ENCODE measurements at regions not wholly inside any gene's neighbourhood (a gene's known extent, or its start where the extent isn't known, plus 50 kb on each side); places are given as distances from the start of the nearest gene placed in this dataset.

- Histone ChIP-seq H3K4me1 (ENCODE audit: control insufficient read depth in 2 of 2, insufficient read depth in 2 of 2, low read length in 2 of 2) (peaks cover 0 to 37% of the 10 kb centered on the region in 2 donors), H3K4me3 (ENCODE audit: low read length) (peak overlapping the region; percentile 22), H3K9me3 (ENCODE audit: control insufficient read depth in 2 of 3, low read length in 3 of 3) (no peaks in the 10 kb centered on the region), H3K27ac (ENCODE audit: low read depth, low read length) (peak overlapping the region; percentile 52), H3K36me3 (ENCODE audit: control insufficient read depth in 2 of 3, insufficient read depth in 3 of 3, low read length in 3 of 3) (no peaks in the 10 kb centered on the region), H3K27me3 (ENCODE audit: control insufficient read depth in 2 of 2, insufficient read depth in 2 of 2, low read length in 2 of 2) (no peaks in the 10 kb centered on the region)
- peak; percentile 80 for ATAC-seq
- Mint-ChIP-seq H3K27ac (peak overlapping the region; percentile 85 to 99 (median 95)), H3K9me3 (peaks cover 0 to 4% (median 0%) of the 10 kb centered on the region in 11 donors), H3K4me3 (peak overlapping the region; percentile 65 to 90 (median 82)), H3K27me3 (no peaks in the 10 kb centered on the region), H3K4me1 (peaks cover 22 to 74% (median 65%) of the 10 kb centered on the region in 7 donors), H3K36me3 (peaks cover 0 to 18% (median 0%) of the 10 kb centered on the region in 5 donors)
- intact Hi-C loops (cut with micrococcal nuclease) = loop anchor here (1.0 to 5.0 kb wide), 7 partner anchors 12 to 112 kb away; no protein-coding TSS in a partner anchor
- DNase-seq = peak in 7 of 9 donors; percentile 42 to 69 (median 61)
- CTCF ChIA-PET = interaction anchor here (0.6 to 2.5 kb wide), 8 partner anchors 24 to 316 kb away, joined by 3 to 9 read pairs (median 4); no protein-coding TSS in a partner anchor
- POLR2A ChIA-PET = interaction anchor here (0.6 to 2.4 kb wide), 27 partner anchors 8 to 1233 kb away, joined by 3 to 12 read pairs (median 3); no protein-coding TSS in a partner anchor
These were observed 153.2 kb upstream of the RPL34 start for GRCh38 chr4:108466936-108467902.

- DNase-seq (peak in 3 of 9 donors; percentile 13 to 15 (median 14)), ATAC-seq (peak; percentile 17)
- H3K4me3 ChIP-seq (ENCODE audit: low read length) = peak overlapping the region; percentile 12
- no peaks in the 10 kb centered on the region for H3K9me3 ChIP-seq (ENCODE audit: control insufficient read depth in 2 of 3, low read length in 3 of 3)
- H3K4me3 Mint-ChIP-seq = peak overlapping the region; percentile 59 to 90 (median 78)
- H3K4me1 Mint-ChIP-seq = peaks cover 22 to 67% (median 55%) of the 10 kb centered on the region in 7 donors
- intact Hi-C loops (cut with micrococcal nuclease) = loop anchor here (2.0 to 5.0 kb wide), 5 partner anchors 17 to 111 kb away; no protein-coding TSS in a partner anchor
- peak overlapping the region; percentile 69 to 99 (median 95) for H3K27ac Mint-ChIP-seq
- ChIA-PET CTCF (interaction anchor here (1.6 to 2.5 kb wide), 2 partner anchors 73 to 105 kb away, joined by 4 to 9 read pairs; no protein-coding TSS in a partner anchor), POLR2A (interaction anchor here (0.7 to 2.4 kb wide), 14 partner anchors 9 to 476 kb away, joined by 3 to 12 read pairs (median 4); no protein-coding TSS in a partner anchor)
- no peaks in the 10 kb centered on the region for H3K27me3 Mint-ChIP-seq
- no peaks in the 10 kb centered on the region for H3K36me3 ChIP-seq (ENCODE audit: control insufficient read depth in 2 of 3, insufficient read depth in 3 of 3, low read length in 3 of 3)
- H3K36me3 Mint-ChIP-seq = peaks cover 0 to 12% (median 0%) of the 10 kb centered on the region in 5 donors
- peaks cover 0 to 2% (median 0%) of the 10 kb centered on the region in 11 donors for H3K9me3 Mint-ChIP-seq
- no peaks in the 10 kb centered on the region for H3K27me3 ChIP-seq (ENCODE audit: control insufficient read depth in 2 of 2, insufficient read depth in 2 of 2, low read length in 2 of 2)
- H3K27ac ChIP-seq (ENCODE audit: low read depth, low read length) = peak overlapping the region; percentile 52
- peaks cover 0 to 37% of the 10 kb centered on the region in 2 donors for H3K4me1 ChIP-seq (ENCODE audit: control insufficient read depth in 2 of 2, insufficient read depth in 2 of 2, low read length in 2 of 2)
These were observed 154.4 kb upstream of the RPL34 start for GRCh38 chr4:108465886-108466500.

GRCh38 chr4:108458681-108459080, 161.7 kb upstream of the RPL34 start:
- intact Hi-C loops (cut with micrococcal nuclease) = no loop called here
- Histone ChIP-seq H3K4me1 (ENCODE audit: control insufficient read depth in 2 of 2, insufficient read depth in 2 of 2, low read length in 2 of 2) (no peaks in the 10 kb centered on the region), H3K4me3 (ENCODE audit: low read length) (no peak overlapping the region), H3K27me3 (ENCODE audit: control insufficient read depth in 2 of 2, insufficient read depth in 2 of 2, low read length in 2 of 2) (no peaks in the 10 kb centered on the region), H3K27ac (ENCODE audit: low read depth, low read length) (no peak overlapping the region), H3K36me3 (ENCODE audit: control insufficient read depth in 2 of 3, insufficient read depth in 3 of 3, low read length in 3 of 3) (no peaks in the 10 kb centered on the region), H3K9me3 (ENCODE audit: control insufficient read depth in 2 of 3, low read length in 3 of 3) (no peaks in the 10 kb centered on the region)
- DNase-seq (no peak), ATAC-seq (no peak)
- H3K36me3 Mint-ChIP-seq = peaks cover 0 to 6% (median 0%) of the 10 kb centered on the region in 5 donors
- ChIA-PET POLR2A (no interaction called here), CTCF (no interaction called here)
- peaks cover 0 to 7% (median 0%) of the 10 kb centered on the region in 11 donors for H3K9me3 Mint-ChIP-seq
- peaks cover 0 to 24% (median 3%) of the 10 kb centered on the region in 7 donors for H3K4me1 Mint-ChIP-seq
- no peak overlapping the region for H3K4me3 Mint-ChIP-seq
- H3K27ac Mint-ChIP-seq = no peak overlapping the region
- H3K27me3 Mint-ChIP-seq = peaks cover 0 to 21% (median 0%) of the 10 kb centered on the region in 5 donors

- no peaks in the 10 kb centered on the region for H3K36me3 ChIP-seq (ENCODE audit: control insufficient read depth in 2 of 3, insufficient read depth in 3 of 3, low read length in 3 of 3)
- Mint-ChIP-seq H3K27ac (no peak overlapping the region), H3K4me3 (no peak overlapping the region), H3K27me3 (peaks cover 0 to 34% (median 0%) of the 10 kb centered on the region in 5 donors), H3K9me3 (peaks cover 0 to 7% (median 0%) of the 10 kb centered on the region in 11 donors), H3K4me1 (peaks cover 3 to 17% (median 10%) of the 10 kb centered on the region in 7 donors), H3K36me3 (peaks cover 0 to 11% (median 0%) of the 10 kb centered on the region in 5 donors)
- ATAC-seq (no peak), DNase-seq (no peak)
- no peaks in the 10 kb centered on the region for H3K27me3 ChIP-seq (ENCODE audit: control insufficient read depth in 2 of 2, insufficient read depth in 2 of 2, low read length in 2 of 2)
- H3K9me3 ChIP-seq (ENCODE audit: control insufficient read depth in 2 of 3, low read length in 3 of 3) = no peaks in the 10 kb centered on the region
- no peak overlapping the region for H3K4me3 ChIP-seq (ENCODE audit: low read length)
- POLR2A ChIA-PET = no interaction called here
- CTCF ChIA-PET = no interaction called here
- H3K27ac ChIP-seq (ENCODE audit: low read depth, low read length) = no peak overlapping the region
- peaks cover 0 to 4% of the 10 kb centered on the region in 2 donors for H3K4me1 ChIP-seq (ENCODE audit: control insufficient read depth in 2 of 2, insufficient read depth in 2 of 2, low read length in 2 of 2)
- intact Hi-C loops (cut with micrococcal nuclease) = no loop called here
These were observed 166.1 kb upstream of the RPL34 start for GRCh38 chr4:108454227-108454626.

GRCh38 chr4:108453366-108453765, 167.0 kb upstream of the RPL34 start:
- intact Hi-C loops (cut with micrococcal nuclease) = no loop called here
- ChIA-PET CTCF (interaction anchor here (0.8 kb wide), 1 partner anchor 120 kb away, joined by 4 read pairs; no protein-coding TSS in a partner anchor), POLR2A (interaction anchor here (0.7 kb wide), 1 partner anchor 34 kb away, joined by 3 read pairs; no protein-coding TSS in a partner anchor)
- peaks cover 7 to 20% (median 14%) of the 10 kb centered on the region in 7 donors for H3K4me1 Mint-ChIP-seq
- H3K36me3 ChIP-seq (ENCODE audit: control insufficient read depth in 2 of 3, insufficient read depth in 3 of 3, low read length in 3 of 3) = no peaks in the 10 kb centered on the region
- H3K4me3 Mint-ChIP-seq = no peak overlapping the region
- DNase-seq (no peak), ATAC-seq (no peak)
- H3K27me3 ChIP-seq (ENCODE audit: control insufficient read depth in 2 of 2, insufficient read depth in 2 of 2, low read length in 2 of 2) = no peaks in the 10 kb centered on the region
- H3K4me1 ChIP-seq (ENCODE audit: control insufficient read depth in 2 of 2, insufficient read depth in 2 of 2, low read length in 2 of 2) = peaks cover 0 to 8% of the 10 kb centered on the region in 2 donors
- peaks cover 0 to 11% (median 0%) of the 10 kb centered on the region in 5 donors for H3K36me3 Mint-ChIP-seq
- H3K27me3 Mint-ChIP-seq = peaks cover 0 to 34% (median 0%) of the 10 kb centered on the region in 5 donors
- no peak overlapping the region for H3K4me3 ChIP-seq (ENCODE audit: low read length)
- peaks cover 0 to 7% (median 0%) of the 10 kb centered on the region in 11 donors for H3K9me3 Mint-ChIP-seq
- H3K9me3 ChIP-seq (ENCODE audit: control insufficient read depth in 2 of 3, low read length in 3 of 3) = no peaks in the 10 kb centered on the region
- no peak overlapping the region for H3K27ac Mint-ChIP-seq
- no peak overlapping the region for H3K27ac ChIP-seq (ENCODE audit: low read depth, low read length)

- peaks cover 7 to 24% (median 19%) of the 10 kb centered on the region in 7 donors for H3K4me1 Mint-ChIP-seq
- POLR2A ChIA-PET = interaction anchor here (1.4 kb wide), 1 partner anchor 277 kb away, joined by 5 read pairs; no protein-coding TSS in a partner anchor
These were observed 170.0 kb upstream of the RPL34 start for GRCh38 chr4:108450236-108450898.

More at GRCh38 chr4:108450236-108450898, 170.0 kb upstream of the RPL34 start:
- intact Hi-C loops (cut with micrococcal nuclease) = no loop called here
- Histone ChIP-seq H3K4me1 (ENCODE audit: control insufficient read depth in 2 of 2, insufficient read depth in 2 of 2, low read length in 2 of 2) (peaks cover 0 to 8% of the 10 kb centered on the region in 2 donors), H3K27me3 (ENCODE audit: control insufficient read depth in 2 of 2, insufficient read depth in 2 of 2, low read length in 2 of 2) (no peaks in the 10 kb centered on the region), H3K4me3 (ENCODE audit: low read length) (no peak overlapping the region), H3K36me3 (ENCODE audit: control insufficient read depth in 2 of 3, insufficient read depth in 3 of 3, low read length in 3 of 3) (no peaks in the 10 kb centered on the region), H3K9me3 (ENCODE audit: control insufficient read depth in 2 of 3, low read length in 3 of 3) (no peaks in the 10 kb centered on the region), H3K27ac (ENCODE audit: low read depth, low read length) (no peak overlapping the region)
- no peak overlapping the region for H3K27ac Mint-ChIP-seq
- DNase-seq (no peak), ATAC-seq (no peak)
- H3K9me3 Mint-ChIP-seq = peaks cover 0 to 4% (median 0%) of the 10 kb centered on the region in 11 donors
- peaks cover 0 to 29% (median 0%) of the 10 kb centered on the region in 5 donors for H3K27me3 Mint-ChIP-seq
- CTCF ChIA-PET = no interaction called here
- peaks cover 0 to 9% (median 0%) of the 10 kb centered on the region in 5 donors for H3K36me3 Mint-ChIP-seq
- no peak overlapping the region for H3K4me3 Mint-ChIP-seq
